ENCODE measurements at regions not wholly inside any gene's neighbourhood (a gene's known extent, or its start where the extent isn't known, plus 50 kb on each side); places are given as distances from the start of the nearest gene placed in this dataset.

DNA sequence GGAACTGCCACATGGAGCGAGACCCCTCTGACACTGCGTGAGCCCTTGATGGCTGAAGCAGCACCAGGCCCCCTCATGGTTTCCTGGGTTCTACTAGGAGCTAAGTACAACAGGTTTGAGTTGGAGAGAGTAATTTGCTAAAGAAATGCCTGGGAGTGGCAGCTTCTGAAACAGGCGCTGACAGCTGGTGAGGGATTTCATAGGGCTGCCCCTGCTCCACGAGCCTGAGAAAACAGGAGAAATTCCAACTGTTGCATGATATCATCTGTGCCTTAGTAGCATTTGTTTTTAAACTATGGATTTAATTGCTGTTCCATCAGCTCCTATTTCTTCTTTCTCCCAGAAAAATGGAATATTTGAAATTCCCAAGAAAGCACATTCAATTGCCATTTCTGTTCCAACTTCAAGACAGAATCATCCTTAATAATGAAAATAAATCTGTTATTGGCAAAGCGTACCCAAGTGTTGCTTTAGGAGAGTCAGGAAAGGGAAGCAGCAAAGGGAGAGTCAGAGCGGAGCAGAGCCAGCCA, 78.8 kb upstream of the ANKFN1 start:
- Histone ChIP-seq H3K4me3 (no peak overlapping the region), H3K27ac (no peak overlapping the region)

- no peak overlapping the region for H3K4me3 ChIP-seq
- H3K27ac ChIP-seq: no peak overlapping the region
These were observed 76.3 kb upstream of the ANKFN1 start for GRCh38 chr17:56076980-56077379.

- Histone ChIP-seq H3K27ac (no peak overlapping the region), H3K4me3 (no peak overlapping the region)
These were observed 69.8 kb upstream of the ANKFN1 start for GRCh38 chr17:56083475-56083874.

DNA sequence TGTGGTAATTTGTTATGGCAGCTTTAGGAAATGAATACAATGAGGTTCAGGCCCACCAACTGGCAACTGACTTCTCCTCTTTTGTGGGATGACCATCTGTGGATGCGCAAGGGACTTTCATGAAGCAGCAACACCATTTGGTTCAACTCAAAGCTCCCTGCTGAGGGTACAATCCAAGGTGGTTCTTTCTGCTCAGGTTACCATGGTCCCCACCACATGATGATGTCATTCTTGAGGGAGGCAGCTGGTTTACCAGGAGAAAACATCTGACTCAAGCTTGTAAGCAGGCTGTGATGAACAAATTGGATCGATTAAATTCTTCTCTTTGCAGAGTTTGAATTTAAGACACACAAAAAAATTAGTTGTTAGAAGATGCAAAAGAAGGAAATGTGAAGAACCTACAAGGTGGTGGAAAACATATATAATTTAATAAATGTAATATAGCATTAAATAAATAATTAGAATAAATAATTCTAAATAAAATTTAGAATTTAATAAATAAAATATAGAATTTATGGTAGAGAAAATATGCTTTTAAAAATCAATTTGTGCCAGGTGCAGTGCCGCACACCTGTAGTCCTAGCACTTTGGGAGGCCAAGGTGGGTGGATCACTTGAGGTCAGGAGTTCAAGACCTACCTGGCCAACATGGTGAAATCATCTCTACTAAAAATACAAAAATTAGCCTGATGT, 67.6 kb upstream of the ANKFN1 start:
- Histone ChIP-seq H3K27ac (no peak overlapping the region), H3K4me3 (no peak overlapping the region)

GRCh38 chr17:56087199-56087598, 66.1 kb upstream of the ANKFN1 start:
- H3K4me3 ChIP-seq: no peak overlapping the region
- no peak overlapping the region for H3K27ac ChIP-seq

- no peak overlapping the region for H3K4me3 ChIP-seq
- H3K27ac ChIP-seq: no peak overlapping the region
These were observed 57.1 kb upstream of the ANKFN1 start for GRCh38 chr17:56096026-56096810.

GRCh38 chr17:56098746-56099145, 54.5 kb upstream of the ANKFN1 start:
- H3K4me3 ChIP-seq: no peak overlapping the region
- no peak overlapping the region for H3K27ac ChIP-seq

- Histone ChIP-seq H3K27ac (no peak overlapping the region), H3K4me3 (no peak overlapping the region)
These were observed 53.6 kb upstream of the ANKFN1 start for GRCh38 chr17:56099649-56100048.

All from skin epidermis (tissue), 12 donors.